ENCODE measurements at regions not wholly inside any gene's neighbourhood (a gene's known extent, or its start where the extent isn't known, plus 50 kb on each side); places are given as distances from the start of the nearest gene placed in this dataset.

DNA sequence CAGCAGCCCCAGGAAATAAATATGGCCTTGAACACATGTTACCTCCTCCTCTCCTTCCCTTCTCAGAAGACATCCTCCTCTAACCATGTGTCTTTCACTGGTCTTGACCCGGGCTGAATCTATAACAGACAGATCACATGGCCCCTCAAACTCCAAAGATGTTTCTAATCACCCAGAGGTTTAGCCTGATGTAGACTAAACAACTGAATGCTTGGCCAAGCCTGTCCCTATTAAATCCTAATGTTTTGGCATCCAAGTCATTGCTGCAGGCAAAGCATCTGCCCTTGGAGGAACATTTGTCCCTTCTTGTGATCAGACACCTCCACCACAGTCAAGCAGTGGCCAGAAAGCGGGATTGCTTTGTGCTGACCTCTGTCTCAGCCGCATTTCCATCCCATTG, 65.5 kb downstream of the ANKRD60 start:
- no peaks in the 10 kb centered on the region for H3K79me1 ChIP-seq (ENCODE audit: low read length)
- H3K23ac ChIP-seq (ENCODE audit: low read length) = no peak overlapping the region
- no peak overlapping the region for H2AK5ac ChIP-seq (ENCODE audit: low read length)
- H3K27me3 ChIP-seq (ENCODE audit: insufficient read depth, low read length) = no peaks in the 10 kb centered on the region
- H3K27ac ChIP-seq (ENCODE audit: low read depth, low read length) = no peak overlapping the region
- H3K9ac ChIP-seq (ENCODE audit: low read length) = no peak overlapping the region
- H4K91ac ChIP-seq (ENCODE audit: low read depth, low read length) = no peak overlapping the region
- no peaks in the 10 kb centered on the region for H3K79me2 ChIP-seq (ENCODE audit: control insufficient read depth, insufficient read depth, low read length, poor library complexity)
- H2BK120ac ChIP-seq (ENCODE audit: insufficient read depth, low read length, poor library complexity) = no peak overlapping the region
- H2BK12ac ChIP-seq (ENCODE audit: low read length) = no peak overlapping the region
- no CpG with 5 or more reads among the region's 3 CpGs for WGBS (ENCODE audit: extremely low coverage, insufficient coverage, insufficient read length)
- peaks cover 3% of the 10 kb centered on the region for H3K9me3 ChIP-seq (ENCODE audit: insufficient read depth, low read depth, low read length)
- no peak overlapping the region for H2BK5ac ChIP-seq (ENCODE audit: low read depth, low read length, poor library complexity)
- H2AFZ ChIP-seq (ENCODE audit: insufficient read depth, low read length, poor library complexity) = no peak overlapping the region
- no peak overlapping the region for H3K18ac ChIP-seq (ENCODE audit: low read length)
- no peak for DNase-seq
- no peaks in the 10 kb centered on the region for H3K36me3 ChIP-seq (ENCODE audit: control insufficient read depth in 1 of 2, insufficient read depth in 2 of 2, low read length in 2 of 2)
- H4K12ac ChIP-seq (ENCODE audit: low read depth, low read length) = no peak overlapping the region
- H3K4me2 ChIP-seq (ENCODE audit: low read length) = no peak overlapping the region
- H3K4ac ChIP-seq (ENCODE audit: low read depth, low read length) = no peak overlapping the region
- H4K8ac ChIP-seq (ENCODE audit: low read depth, low read length) = no peak overlapping the region
- no peak overlapping the region for H3K14ac ChIP-seq (ENCODE audit: low read length)
- H3K4me1 ChIP-seq (ENCODE audit: control insufficient read depth in 1 of 2, insufficient read depth in 2 of 2, low read length in 2 of 2) = no peaks in the 10 kb centered on the region
- H3K4me3 ChIP-seq (ENCODE audit: low read depth, low read length) = no peak overlapping the region

DNA sequence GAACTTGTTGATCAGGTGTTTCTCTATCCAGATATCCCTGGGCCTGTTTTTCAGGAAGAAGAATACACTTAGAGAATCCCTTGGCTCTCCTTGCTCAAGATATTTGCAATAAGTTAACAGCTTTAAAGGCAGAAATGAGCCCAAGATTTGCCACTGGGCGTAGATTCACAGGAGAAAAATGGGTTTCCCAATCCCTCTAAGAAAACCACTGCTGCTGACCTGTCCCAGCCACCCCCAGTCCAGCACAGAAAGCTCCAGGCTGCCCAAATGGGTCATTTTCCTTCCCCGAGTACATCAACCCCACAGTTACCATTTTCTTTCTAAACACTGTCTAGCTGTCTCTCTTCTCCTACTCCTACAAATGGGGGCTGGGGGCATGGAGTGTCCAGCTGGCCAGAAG, 67.3 kb downstream of the ANKRD60 start:
- Histone ChIP-seq H3K4me1 (ENCODE audit: control insufficient read depth in 1 of 2, insufficient read depth in 2 of 2, low read length in 2 of 2) (no peaks in the 10 kb centered on the region), H4K8ac (ENCODE audit: low read depth, low read length) (no peak overlapping the region), H3K14ac (ENCODE audit: low read length) (no peak overlapping the region), H3K18ac (ENCODE audit: low read length) (no peak overlapping the region), H4K12ac (ENCODE audit: low read depth, low read length) (no peak overlapping the region), H2AFZ (ENCODE audit: insufficient read depth, low read length, poor library complexity) (no peak overlapping the region), H2BK5ac (ENCODE audit: low read depth, low read length, poor library complexity) (no peak overlapping the region), H3K4ac (ENCODE audit: low read depth, low read length) (no peak overlapping the region), H3K9ac (ENCODE audit: low read length) (no peak overlapping the region), H3K36me3 (ENCODE audit: control insufficient read depth in 1 of 2, insufficient read depth in 2 of 2, low read length in 2 of 2) (no peaks in the 10 kb centered on the region), H4K91ac (ENCODE audit: low read depth, low read length) (no peak overlapping the region), H3K9me3 (ENCODE audit: insufficient read depth, low read depth, low read length) (peaks cover 3% of the 10 kb centered on the region), H2BK12ac (ENCODE audit: low read length) (no peak overlapping the region), H3K4me2 (ENCODE audit: low read length) (no peak overlapping the region), H3K27ac (ENCODE audit: low read depth, low read length) (no peak overlapping the region), H3K23ac (ENCODE audit: low read length) (no peak overlapping the region), H3K4me3 (ENCODE audit: low read depth, low read length) (no peak overlapping the region), H2BK120ac (ENCODE audit: insufficient read depth, low read length, poor library complexity) (no peak overlapping the region), H2AK5ac (ENCODE audit: low read length) (no peak overlapping the region), H3K79me1 (ENCODE audit: low read length) (no peaks in the 10 kb centered on the region), H3K27me3 (ENCODE audit: insufficient read depth, low read length) (no peaks in the 10 kb centered on the region), H3K79me2 (ENCODE audit: control insufficient read depth, insufficient read depth, low read length, poor library complexity) (no peaks in the 10 kb centered on the region)
- no CpG with 5 or more reads among the region's 2 CpGs for WGBS (ENCODE audit: extremely low coverage, insufficient coverage, insufficient read length)
- DNase-seq = no peak

DNA sequence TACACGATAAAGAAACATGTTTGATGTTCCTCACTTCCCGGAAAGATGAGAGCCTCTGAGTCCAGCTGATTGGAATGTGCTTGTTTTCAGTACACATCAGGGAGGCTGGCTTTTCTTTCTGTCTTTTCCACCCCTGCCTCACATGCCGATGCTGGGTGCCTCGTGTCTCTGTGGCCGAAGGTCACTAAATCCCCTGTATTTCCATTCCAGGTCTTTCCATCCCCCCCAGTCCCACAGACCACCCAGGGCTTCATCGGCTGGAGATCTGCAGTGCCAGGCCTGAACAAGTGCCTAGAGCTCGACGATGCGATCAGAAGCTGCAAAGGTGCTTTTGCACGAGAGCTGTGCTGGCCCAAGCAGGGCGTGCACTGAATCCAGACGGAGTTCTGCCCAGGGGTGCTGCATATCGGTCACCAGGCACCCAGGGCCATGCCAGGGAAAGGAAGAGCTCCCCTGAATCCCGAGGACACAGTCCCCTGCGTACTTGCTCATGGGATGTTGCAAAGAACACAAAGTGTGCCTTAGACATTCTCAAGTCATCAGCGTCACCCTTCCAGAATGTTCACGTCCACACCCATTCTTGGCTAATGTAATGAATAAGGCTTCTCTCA, 67.9 kb downstream of the ANKRD60 start:
- H3K79me2 ChIP-seq (ENCODE audit: control insufficient read depth, insufficient read depth, low read length, poor library complexity) = no peaks in the 10 kb centered on the region
- H3K4me2 ChIP-seq (ENCODE audit: low read length) = no peak overlapping the region
- no peak overlapping the region for H2BK5ac ChIP-seq (ENCODE audit: low read depth, low read length, poor library complexity)
- peak in 1 of 2 donors; percentile 14 for DNase-seq
- no peak overlapping the region for H2AK5ac ChIP-seq (ENCODE audit: low read length)
- no CpG with 5 or more reads among the region's 17 CpGs for WGBS (ENCODE audit: extremely low coverage, insufficient coverage, insufficient read length)
- H4K91ac ChIP-seq (ENCODE audit: low read depth, low read length) = no peak overlapping the region
- no peaks in the 10 kb centered on the region for H3K4me1 ChIP-seq (ENCODE audit: control insufficient read depth in 1 of 2, insufficient read depth in 2 of 2, low read length in 2 of 2)
- H2BK120ac ChIP-seq (ENCODE audit: insufficient read depth, low read length, poor library complexity) = no peak overlapping the region
- no peak overlapping the region for H2AFZ ChIP-seq (ENCODE audit: insufficient read depth, low read length, poor library complexity)
- H3K27me3 ChIP-seq (ENCODE audit: insufficient read depth, low read length) = no peaks in the 10 kb centered on the region
- peaks cover 2% of the 10 kb centered on the region for H3K9me3 ChIP-seq (ENCODE audit: insufficient read depth, low read depth, low read length)
- no peak overlapping the region for H2BK12ac ChIP-seq (ENCODE audit: low read length)
- no peak overlapping the region for H3K27ac ChIP-seq (ENCODE audit: low read depth, low read length)
- no peaks in the 10 kb centered on the region for H3K36me3 ChIP-seq (ENCODE audit: control insufficient read depth in 1 of 2, insufficient read depth in 2 of 2, low read length in 2 of 2)
- no peaks in the 10 kb centered on the region for H3K79me1 ChIP-seq (ENCODE audit: low read length)
- H3K4me3 ChIP-seq (ENCODE audit: low read depth, low read length) = no peak overlapping the region
- no peak overlapping the region for H4K12ac ChIP-seq (ENCODE audit: low read depth, low read length)
- H3K4ac ChIP-seq (ENCODE audit: low read depth, low read length) = no peak overlapping the region
- no peak overlapping the region for H3K9ac ChIP-seq (ENCODE audit: low read length)
- H4K8ac ChIP-seq (ENCODE audit: low read depth, low read length) = no peak overlapping the region
- no peak overlapping the region for H3K18ac ChIP-seq (ENCODE audit: low read length)
- H3K14ac ChIP-seq (ENCODE audit: low read length) = no peak overlapping the region
- H3K23ac ChIP-seq (ENCODE audit: low read length) = no peak overlapping the region

- WGBS (ENCODE audit: extremely low coverage, insufficient coverage, insufficient read length) = no CpG with 5 or more reads among the region's 13 CpGs
- Histone ChIP-seq H2BK12ac (ENCODE audit: low read length) (no peak overlapping the region), H3K36me3 (ENCODE audit: control insufficient read depth in 1 of 2, insufficient read depth in 2 of 2, low read length in 2 of 2) (no peaks in the 10 kb centered on the region)
Measured at GRCh38 chr20:58155148-58155925, 73.1 kb downstream of the ANKRD60 start.

More at GRCh38 chr20:58155148-58155925, 73.1 kb downstream of the ANKRD60 start:
- peaks cover 7% of the 10 kb centered on the region for H3K27me3 ChIP-seq (ENCODE audit: insufficient read depth, low read length)
- H2BK5ac ChIP-seq (ENCODE audit: low read depth, low read length, poor library complexity) = no peak overlapping the region
- H2AK5ac ChIP-seq (ENCODE audit: low read length) = no peak overlapping the region
- no peak overlapping the region for H2AFZ ChIP-seq (ENCODE audit: insufficient read depth, low read length, poor library complexity)
- no peak overlapping the region for H3K4ac ChIP-seq (ENCODE audit: low read depth, low read length)
- H3K4me1 ChIP-seq (ENCODE audit: control insufficient read depth in 1 of 2, insufficient read depth in 2 of 2, low read length in 2 of 2) = peaks cover 0 to 3% of the 10 kb centered on the region in 2 experiments
- no peak overlapping the region for H3K9ac ChIP-seq (ENCODE audit: low read length)
- no peak overlapping the region for H4K91ac ChIP-seq (ENCODE audit: low read depth, low read length)
- no peak overlapping the region for H3K27ac ChIP-seq (ENCODE audit: low read depth, low read length)
- H3K4me2 ChIP-seq (ENCODE audit: low read length) = no peak overlapping the region
- no peak overlapping the region for H3K18ac ChIP-seq (ENCODE audit: low read length)
- no peak overlapping the region for H3K14ac ChIP-seq (ENCODE audit: low read length)
- H4K12ac ChIP-seq (ENCODE audit: low read depth, low read length) = no peak overlapping the region
- H3K23ac ChIP-seq (ENCODE audit: low read length) = no peak overlapping the region
- DNase-seq = no peak
- H3K79me2 ChIP-seq (ENCODE audit: control insufficient read depth, insufficient read depth, low read length, poor library complexity) = no peaks in the 10 kb centered on the region
- H3K4me3 ChIP-seq (ENCODE audit: low read depth, low read length) = no peak overlapping the region
- no peak overlapping the region for H4K8ac ChIP-seq (ENCODE audit: low read depth, low read length)
- H2BK120ac ChIP-seq (ENCODE audit: insufficient read depth, low read length, poor library complexity) = no peak overlapping the region
- H3K9me3 ChIP-seq (ENCODE audit: insufficient read depth, low read depth, low read length) = no peaks in the 10 kb centered on the region
- H3K79me1 ChIP-seq (ENCODE audit: low read length) = no peaks in the 10 kb centered on the region
